ENCODE measurements at regions not wholly inside any gene's neighbourhood (a gene's known extent, or its start where the extent isn't known, plus 50 kb on each side); places are given as distances from the start of the nearest gene placed in this dataset.
A peak's percentile ranks its signal among the peaks of the same experiment; 100 is the strongest.

DNA sequence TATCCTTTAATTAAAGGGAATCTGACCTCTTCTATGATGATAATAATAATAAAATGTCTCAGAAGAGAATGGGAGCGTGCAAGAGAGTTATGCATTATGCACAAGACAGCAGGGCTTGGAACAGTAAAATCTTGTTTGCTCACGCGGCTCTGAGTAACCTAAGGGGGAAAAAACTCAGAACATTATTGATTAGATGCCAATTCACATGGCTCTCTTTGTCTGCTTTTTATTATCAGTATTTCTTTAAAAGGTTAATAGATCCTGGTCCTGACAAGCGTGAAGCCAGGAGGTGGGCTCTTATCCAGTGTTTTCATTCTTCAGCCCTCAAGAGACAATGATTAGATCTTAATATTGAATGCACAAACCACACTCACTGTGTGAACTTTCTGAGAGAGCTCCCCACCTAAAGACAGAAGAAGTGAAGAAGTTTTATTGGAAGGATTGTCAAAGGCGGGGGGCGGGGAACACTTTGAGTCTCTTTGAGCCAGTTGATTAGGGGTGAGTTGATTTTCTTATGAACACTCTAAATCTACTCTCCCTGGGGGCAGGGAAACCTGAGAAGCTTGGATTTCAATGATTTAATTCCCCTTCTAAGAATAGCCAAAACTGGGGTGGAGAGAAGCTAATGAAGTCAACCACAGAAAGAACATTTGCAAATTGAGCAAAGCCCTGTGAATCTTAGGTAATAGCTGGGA, 127.5 kb upstream of the CTAGE1 start:
- no peak for DNase-seq

DNA sequence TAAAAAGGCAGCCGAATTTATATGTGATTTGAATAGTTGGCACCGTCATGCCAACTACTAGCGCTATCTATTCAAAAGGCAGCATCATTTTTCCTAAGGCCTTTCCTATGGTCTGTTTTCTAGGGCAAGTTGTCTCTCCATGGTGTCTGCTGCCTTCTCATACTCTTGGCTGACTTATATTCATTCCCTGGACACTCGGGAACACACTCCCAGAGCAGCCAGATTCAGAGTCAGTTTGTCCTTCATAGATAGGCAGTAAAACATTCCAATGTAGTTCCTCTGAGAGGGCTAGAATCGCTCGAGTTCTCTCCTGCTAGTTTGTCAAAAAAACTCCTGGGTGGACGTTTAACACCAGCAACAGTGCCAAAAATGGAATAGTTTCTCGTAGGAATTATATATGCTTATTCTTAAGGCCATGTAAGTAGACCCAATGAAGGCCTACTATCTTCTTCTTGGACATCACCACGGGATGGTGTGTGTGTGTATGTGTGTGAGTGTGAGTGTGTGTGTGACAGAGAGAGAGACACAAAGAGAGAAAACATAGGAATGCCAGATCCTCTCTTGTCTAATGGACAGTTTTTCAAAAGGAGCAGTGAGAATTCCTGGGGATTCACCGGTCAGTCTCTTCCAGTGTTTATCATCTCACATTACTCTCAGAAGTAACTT, 129.3 kb upstream of the CTAGE1 start:
- DNase-seq = no peak

DNA sequence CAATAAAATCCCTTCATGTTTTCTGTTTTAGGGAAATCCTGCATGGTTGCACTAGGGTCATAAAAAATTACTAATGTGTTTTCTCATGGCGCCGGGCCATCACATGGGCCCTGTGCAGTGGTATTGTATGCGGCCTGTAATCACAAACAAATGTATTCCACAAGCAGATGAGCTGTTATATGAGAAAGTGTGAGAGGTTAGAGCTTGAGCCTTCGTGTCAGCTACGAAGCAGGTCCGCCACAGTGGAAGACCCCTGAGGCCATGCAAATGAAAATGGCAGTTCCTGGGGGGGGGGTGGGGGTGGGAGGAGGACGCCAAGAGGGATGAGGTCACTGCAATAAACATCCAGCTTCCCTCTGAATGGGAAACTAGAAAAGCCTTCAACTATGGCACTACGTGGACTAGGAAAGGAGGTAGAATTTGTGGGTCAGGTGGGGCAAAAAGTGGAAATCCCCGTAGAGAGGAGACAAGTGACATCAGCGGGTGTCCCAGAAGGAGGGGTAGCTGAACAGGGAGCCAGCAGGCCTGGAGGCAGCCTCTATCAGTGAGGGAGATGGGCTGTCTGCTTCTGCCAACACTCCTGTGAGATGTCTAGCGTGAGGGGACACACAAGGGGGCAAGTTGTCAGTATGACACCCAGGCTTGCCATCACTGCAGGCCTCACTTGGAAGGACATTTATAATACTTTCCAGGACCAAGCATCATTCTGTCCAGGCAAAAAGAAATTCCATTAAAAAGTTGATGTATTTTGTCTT, 130.3 kb upstream of the CTAGE1 start:
- peak; percentile 39 for DNase-seq

DNA sequence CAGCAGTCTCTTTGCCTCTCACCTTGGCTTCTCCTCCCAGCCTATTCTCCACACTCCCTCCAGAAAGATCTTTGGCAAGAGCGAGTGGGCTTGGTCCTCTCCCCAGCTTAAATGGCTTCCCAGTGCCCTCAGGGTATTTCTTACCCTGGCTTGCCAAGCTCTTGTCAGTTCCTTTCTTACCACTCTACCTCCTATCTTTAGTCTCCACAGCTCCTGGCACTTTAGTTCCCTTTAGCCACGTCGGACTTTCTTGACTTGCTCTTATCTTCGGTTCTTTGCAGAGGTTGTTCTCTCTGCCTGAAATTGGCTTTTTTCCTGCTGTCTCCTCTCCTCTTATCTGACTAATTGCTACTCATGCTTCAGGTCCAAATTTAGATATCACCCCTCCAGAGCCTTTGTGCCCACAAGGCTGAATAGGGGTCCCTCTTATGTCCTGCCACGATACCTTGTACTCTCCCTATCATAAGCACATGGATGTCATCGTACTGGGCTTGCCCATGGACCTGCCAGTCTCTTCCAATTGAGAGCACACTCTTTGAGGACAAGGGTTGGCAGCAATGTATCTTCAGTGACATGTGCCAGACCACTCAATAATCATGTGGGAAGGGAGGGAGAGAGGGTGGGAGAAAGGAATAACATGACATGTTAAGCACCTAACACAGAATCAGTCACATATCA, 131.7 kb upstream of the CTAGE1 start:
- no peak for DNase-seq

DNA sequence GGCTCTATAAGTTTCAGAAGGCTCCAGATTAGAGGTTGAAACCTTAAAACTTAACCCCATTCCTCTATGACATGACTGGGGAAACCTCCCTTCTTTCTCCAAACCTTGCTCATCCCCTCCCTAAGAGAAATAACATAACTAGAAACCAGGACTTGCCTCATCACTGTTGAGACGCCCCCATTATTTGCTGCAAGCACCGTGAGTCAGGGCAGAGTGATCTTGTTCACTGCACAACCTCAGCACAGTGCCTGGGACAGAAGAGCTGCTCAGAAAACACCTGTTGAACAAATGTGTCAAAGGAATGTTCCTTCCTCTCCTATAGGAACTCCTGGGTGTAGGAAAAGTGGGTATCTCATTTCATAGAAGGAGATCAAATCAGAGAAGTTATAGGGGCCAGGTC, 132.7 kb upstream of the CTAGE1 start:
- no peak for DNase-seq

DNA sequence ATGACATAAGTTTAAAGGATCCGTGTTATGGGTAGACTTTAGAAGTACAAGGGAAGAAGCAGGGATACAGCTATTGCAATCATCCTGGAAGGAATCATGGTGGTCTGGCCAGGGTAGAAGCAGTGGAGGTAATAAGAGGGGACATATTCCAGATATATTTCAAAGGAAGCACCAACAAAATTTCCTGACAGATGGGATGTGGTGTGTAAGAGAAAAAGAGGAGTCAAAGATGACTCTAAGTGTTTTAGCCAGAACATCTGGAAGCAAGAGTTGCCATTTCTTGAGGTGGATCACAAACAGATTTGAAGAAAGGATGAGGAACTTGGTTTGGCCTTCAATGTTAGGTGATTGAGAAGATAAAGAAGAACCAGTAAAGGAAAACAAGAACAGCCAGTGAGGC, 133.1 kb upstream of the CTAGE1 start:
- DNase-seq = no peak

DNA sequence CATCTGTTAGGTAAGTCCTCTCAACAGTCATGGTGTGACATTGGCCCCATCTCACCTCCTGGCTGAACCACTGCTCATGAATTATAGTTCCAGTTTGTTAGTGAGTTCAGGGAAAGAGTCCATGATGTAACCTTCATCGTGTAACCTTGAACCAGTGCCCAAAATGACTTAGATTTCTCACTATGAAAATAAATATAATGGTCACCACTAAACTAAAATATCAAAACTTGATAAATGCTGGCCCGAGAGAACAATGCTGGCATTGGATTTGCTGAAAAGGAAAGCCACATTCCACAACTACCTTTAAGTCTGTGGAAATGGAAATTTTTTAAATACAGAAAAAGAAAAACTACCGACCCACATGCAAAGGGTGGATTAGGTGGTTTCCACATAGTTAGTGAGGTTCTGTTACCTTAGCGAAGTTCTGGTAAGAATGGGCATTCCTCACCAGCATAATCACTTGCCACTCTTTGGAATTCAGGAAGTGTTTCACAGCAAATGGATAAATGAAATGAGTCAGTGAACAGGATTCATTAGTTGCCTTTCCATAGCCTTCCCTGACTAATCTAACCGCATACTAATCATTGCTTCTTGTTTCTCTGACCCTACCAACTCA, 133.9 kb upstream of the CTAGE1 start:
- DNase-seq = no peak

DNA sequence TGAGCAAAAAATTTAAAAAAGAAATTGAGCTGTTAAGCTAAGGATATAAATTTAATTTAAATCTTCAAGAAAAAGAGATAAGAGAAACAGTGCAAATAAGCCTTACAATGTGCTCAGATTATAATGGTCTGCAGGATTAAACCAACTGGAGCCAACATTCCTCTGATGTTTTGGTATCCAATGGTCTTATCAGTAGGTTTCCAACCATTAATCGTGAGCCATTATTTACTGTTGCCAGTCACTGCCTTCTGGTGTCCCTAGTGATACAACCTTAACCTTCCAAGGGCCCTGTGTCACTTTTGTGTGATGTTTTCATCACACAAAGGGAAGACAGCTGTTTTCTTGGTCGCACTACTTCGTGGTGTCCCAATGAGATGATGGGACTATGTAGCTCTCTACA, 134.5 kb upstream of the CTAGE1 start:
- no peak for DNase-seq

DNA sequence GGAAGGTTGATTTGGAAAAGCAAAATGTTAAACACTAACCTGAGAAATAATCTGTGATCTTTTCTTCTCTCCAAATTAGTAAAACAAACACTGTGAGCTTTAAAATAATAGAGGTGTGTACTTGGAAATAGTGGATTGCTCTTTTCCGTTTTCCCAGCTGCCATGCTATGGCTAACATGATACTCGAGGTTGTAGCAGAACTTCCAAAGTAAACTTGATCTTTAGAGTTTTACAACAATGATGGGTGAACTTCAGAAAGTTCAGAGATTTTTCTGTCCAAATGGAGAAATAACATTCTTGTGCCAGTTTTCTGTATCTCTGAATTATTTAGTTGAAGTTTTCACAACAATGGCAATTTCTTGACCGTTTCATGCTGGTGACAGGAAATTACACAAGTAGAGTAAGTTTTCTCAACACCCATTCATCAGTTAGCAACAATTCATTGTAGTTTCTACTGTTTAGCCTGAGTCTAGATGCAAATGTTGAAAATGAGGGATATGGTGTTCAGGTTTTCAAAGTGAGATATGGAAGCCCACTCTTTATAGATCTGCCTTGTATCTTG, 135.3 kb upstream of the CTAGE1 start:
- DNase-seq = no peak

DNA sequence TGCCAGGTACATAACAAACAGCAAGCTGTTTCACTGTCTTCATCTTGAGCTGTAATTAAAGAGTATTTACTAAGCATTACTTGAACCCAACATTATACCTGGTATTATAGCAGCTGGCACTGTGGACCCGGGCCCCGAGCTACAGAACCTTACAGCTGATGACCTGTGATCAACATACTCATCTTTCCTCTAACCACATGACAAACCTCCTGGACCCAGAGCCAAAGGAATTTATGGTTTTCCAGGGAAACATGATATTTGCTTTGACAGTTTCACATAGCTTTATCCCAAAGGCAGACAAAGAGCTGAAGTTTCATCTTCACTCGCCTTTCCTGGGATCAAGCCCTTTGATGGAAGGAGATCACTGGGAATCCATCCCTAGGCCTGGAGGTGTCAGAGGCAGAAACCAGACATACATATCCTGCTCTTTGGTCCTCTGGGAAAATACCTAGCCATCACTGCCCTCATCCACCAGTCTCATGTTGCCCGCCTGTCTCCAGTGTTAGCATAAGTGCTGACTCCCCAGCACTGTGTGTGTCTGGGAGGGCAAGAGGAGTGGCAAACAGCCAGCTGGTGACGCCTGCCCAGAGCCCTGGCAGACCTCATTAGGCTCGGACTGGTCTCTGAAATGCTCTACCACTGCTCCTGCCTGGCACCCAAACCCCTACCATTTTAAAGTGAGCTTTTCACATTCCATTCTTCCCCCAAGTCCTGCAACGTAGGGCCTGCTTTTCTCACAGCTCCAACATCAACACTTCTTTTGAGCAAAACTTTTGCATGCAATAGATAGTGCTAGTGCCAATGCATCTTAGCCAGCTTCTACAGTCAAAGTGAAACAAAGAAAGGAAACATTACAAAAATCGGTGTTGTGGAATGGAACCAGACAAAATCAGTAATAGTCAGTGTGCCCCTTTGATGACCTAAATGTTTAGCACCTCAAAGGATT, 138.8 kb upstream of the CTAGE1 start:
- DNase-seq = no peak

DNA sequence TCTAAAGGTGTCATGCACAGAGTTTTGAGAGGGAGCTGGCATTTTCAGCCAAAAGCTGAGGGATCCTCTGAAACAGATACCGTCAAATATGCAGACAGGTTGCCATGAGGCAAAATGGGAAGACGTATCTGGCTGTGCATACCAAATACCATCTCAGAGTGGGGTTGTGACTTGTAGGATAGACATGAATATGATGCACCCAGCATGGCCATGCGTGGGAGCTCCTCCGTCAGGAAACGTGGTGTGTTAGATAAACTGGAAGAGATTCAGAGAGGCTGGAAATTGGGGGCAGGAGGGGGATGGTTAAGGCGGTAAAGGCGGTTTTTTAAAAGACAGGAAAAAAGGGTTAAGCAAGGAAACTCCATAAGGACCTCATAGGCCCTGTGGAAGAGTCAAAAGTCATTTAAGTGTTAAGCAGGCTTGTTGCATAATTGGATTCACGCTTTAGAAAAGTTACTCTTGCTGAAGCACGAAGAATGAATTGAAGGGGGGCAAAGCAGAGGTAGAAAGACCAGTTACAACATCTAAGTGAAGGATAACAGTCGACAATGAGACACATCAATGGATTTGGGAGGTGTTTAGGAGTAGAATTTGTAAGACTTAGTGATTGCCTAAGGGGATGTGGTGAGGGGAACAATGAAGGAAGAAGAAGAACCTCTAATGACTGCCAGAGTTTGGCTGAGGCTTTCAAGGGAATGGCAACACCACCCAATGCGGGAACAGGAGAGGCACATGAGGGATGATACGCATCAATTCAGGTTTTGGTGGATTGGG, 139.6 kb upstream of the CTAGE1 start:
- DNase-seq = no peak

DNA sequence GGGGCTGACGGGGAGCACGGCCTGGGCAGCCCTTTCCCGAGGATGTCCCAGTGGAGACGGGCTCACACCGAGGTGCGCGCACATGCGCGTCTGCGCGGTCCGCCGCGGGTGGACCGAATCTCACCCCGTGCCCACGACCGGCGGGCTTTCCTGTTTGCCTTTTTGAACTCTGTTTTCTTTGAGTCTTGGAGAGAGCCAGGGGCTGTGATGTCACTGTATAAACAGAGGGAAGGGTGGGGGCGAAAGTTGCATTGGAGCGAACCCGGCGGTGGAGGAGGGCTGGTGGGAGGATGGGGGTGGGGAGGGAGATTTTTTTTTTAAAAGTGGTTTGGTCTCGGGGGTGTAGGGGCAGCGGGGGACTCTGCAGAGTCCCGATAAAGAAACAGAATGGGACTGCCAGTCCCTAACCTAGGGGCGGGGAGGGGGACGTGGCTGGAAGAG, 141.2 kb upstream of the CTAGE1 start:
- no peak for DNase-seq

DNA sequence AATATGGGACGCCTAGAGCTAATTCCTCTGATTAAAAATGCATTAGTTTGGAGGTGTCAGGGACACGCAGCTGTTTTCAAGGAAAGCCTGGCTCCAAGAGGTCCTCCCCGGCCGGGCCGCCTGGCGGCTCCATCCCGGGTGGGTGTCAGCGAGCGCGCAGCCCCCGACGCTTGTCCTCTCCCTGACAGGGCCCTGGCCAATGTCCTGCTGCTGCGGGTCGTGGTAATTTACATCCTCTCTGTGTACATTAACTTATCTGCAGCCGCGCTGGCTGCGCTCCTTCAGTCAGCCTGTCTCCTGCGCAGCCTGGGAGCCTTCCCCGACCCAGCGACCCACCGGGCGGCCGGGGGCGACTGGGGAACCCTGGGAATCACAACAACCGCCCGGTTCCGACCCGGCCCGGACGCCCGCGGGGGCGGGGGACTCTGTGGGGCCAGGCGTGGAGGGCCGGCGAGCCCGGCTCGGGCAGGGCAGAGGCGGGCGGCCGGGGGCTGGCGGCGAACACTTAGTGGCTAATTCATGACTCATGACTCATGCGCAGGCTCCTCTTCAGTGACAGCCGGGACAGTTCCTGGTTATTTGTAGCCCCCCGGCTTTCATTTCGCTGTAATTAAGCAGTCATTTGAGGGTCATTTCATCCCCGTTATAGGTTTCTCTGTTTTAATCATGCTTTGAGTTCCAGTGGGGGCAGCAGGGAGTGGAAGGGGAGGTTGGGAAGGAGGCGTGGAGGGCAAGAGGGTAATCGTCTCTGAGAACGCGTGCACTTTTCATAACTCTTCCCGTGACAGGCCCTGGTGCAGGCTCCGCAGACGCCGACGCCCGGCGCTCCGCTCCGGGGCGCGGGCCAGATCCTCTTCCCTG, 141.9 kb upstream of the CTAGE1 start:
- peak; percentile 49 for DNase-seq

DNA sequence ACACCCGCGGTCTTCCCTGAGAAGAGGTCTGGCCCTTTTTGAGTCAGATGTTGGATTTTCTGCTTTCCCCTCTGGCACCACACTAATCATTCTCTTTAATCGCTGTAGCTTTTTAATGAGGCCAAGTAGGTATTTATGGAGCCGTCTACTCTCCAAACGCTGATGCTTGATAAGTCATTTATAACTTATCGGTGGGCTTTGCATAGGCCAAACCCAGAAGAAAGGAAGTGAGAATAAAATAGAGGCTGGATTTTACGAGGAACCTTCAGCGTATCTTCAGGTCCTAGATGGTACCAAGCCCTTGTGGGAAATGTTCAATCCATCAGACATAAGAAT, 142.5 kb upstream of the CTAGE1 start:
- no peak for DNase-seq

DNA sequence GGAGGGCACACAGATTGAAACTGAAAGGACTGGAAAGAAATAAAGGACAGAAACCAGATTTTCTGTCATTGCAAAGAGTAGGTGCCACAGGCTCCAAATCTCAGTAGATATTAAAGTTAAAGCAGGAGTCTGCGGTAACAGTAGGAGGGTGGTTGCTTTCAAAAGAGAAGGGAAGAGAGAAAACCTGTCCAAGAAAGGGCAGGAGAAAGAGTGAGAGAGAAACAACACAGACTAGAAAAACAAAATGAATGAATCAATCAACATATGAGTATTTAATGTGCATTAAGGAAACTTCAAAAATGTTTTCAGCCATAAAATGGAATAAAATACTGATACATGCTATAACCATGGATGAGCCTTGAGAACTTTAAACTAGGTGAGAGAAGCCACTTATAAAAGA, 143.1 kb upstream of the CTAGE1 start:
- DNase-seq = no peak

DNA sequence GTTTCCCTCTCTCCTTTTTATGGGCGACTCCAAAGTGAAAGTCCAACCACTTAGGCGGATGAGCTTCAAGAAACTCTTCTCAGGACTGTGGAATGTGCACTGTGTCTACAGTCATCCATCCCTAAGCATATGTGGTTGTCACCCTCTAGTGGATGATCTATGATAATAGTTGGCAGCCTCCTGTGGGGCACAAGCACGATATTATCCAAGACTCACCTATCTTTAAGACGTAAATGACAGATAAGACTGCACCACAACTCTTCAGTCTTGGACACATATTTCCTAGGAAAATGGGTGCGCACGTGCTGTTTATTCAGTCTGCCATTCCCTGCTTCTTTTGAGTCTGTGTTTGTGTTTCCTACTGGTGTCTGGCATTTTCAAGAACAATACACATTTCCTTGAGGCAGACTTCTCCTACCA, 145.5 kb upstream of the CTAGE1 start:
- peak; percentile 71 for DNase-seq

DNA sequence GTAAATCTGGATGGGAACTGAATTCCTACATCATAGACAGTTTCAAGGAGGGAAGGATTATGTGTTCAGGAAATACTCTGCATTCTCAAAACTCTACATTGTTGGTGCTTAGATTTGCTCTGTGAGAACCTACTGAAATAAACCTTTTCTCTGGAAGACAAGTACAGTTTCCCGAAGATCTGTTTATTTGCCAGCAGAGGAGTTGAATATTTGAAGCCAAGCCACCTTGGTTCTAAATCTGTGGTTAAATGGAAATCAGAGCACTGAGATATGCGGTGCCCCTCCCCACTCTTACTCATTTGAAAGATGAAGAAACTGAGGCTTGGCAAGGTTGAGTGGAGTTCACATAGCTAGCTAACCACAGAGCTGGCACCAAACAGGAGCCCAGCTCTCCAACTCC, 146.3 kb upstream of the CTAGE1 start:
- no peak for DNase-seq

DNA sequence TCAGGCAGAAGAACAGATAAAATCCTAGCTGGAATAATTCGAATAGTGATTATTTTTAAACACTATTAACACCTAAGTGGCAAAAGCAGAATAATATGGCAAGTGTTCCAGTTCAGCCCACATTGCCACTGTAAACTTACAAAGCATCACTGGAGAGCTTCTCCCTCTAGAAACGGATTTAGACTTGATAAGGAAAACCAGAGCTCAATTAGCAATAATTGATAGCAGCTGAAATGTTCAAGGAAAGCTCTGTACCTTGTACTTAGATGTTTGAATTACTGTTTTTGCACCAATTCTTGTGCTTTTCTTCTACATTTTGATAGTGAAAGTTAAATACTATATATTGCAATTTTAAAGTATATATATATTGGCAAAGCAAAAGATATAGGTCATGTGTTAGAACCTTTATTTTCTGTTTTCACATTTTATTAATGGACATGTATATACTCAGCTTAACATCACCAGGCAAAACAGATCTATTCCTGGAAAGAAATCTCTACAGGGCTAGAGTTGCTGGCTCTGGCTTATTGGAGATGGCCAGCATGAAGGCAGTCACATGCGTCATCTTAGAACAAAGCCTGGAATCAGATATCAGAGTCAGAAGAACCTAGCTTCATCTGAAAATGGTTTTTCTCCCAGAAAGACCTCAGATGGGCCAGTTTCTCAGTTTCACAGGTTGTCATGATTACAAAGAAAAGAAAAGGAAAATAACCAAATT, 149.1 kb upstream of the CTAGE1 start:
- DNase-seq = no peak

DNA sequence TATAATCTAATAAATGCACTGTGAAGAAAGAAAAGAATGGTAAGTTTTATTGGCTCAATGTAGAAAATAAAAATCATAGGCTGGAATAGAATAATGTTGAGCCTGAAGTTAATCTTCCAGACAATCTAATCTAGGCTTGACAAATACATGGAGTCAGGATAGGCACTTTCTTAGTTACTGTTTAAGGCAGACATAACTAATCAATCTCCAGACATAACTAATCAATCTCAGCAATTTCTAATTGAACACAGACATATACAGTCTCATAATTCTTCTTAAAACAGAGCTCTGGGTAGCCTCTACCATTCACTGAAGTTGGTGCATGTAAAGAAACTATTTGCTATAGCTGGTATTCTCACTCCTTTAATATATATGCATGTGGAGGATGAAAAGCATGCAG, 150.1 kb upstream of the CTAGE1 start:
- no peak for DNase-seq
